MM.1S (cell line): ENCODE measurements at regions not wholly inside any gene's neighbourhood (a gene's known extent, or its start where the extent isn't known, plus 50 kb on each side); places are given as distances from the start of the nearest gene placed in this dataset.

ENCODE experiments used
- DNase-seq: peaks from one replicate; pipeline ENCODE4 v3.0.0-alpha.2; 2015
- H2AFZ ChIP-seq: fragments of 300-600 bp; sonication (generic); 2 replicates; pipeline ENCODE4 v1.6.0; 2016; ENCODE audit warnings: antibody characterized with exemption, low read length
- H3F3A ChIP-seq: fragments of 300-600 bp; sonication (generic); 2 replicates; pipeline ENCODE4 v1.6.1; 2016; ENCODE audit warnings: mild to moderate bottlenecking, antibody characterized with exemption, low read length, moderate library complexity, mixed read lengths; ENCODE audit not compliant: insufficient read depth
- H3K27ac ChIP-seq: fragments of 300-600 bp; sonication (generic); 2 replicates; pipeline ENCODE4 v1.5.1; 2016; ENCODE audit warnings: mild to moderate bottlenecking, low read length
- H3K27me3 ChIP-seq: fragments of 300-600 bp; sonication (generic); replicated peaks from 2 replicates; pipeline ENCODE4 v1.6.0; 2016; ENCODE audit warnings: low read length; ENCODE audit not compliant: insufficient read depth
- H3K36me3 ChIP-seq: fragments of 300-600 bp; sonication (generic); replicated peaks from 2 replicates; pipeline ENCODE4 v1.6.1; 2016; ENCODE audit warnings: mild to moderate bottlenecking, low read length, mixed read lengths; ENCODE audit not compliant: insufficient read depth
- H3K4me1 ChIP-seq: fragments of 300-600 bp; sonication (generic); 2 replicates; pipeline ENCODE4 v1.6.1; 2016; ENCODE audit warnings: low read length, mixed read lengths
- H3K4me2 ChIP-seq: fragments of 300-600 bp; sonication (generic); 2 replicates; pipeline ENCODE4 v1.6.0; 2016; ENCODE audit warnings: low read depth, low read length
- H3K4me3 ChIP-seq: fragments of 300-600 bp; sonication (generic); 2 replicates; pipeline ENCODE4 v1.5.1; 2016; ENCODE audit warnings: low read length, mixed read lengths
- H3K79me2 ChIP-seq: fragments of 300-600 bp; sonication (generic); 2 replicates; pipeline ENCODE4 v1.6.1; 2016; ENCODE audit warnings: mixed run types, low read length, mixed read lengths
- H3K9ac ChIP-seq: fragments of 300-600 bp; sonication (generic); 2 replicates; pipeline ENCODE4 v1.6.1; 2016; ENCODE audit warnings: low read length, mixed read lengths
- H3K9me2 ChIP-seq: fragments of 300-600 bp; sonication (generic); replicated peaks from 2 replicates; pipeline ENCODE4 v1.6.1; 2016; ENCODE audit warnings: mild to moderate bottlenecking, low read length, mixed read lengths; ENCODE audit not compliant: insufficient read depth
- H3K9me3 ChIP-seq: fragments of 300-600 bp; sonication (generic); replicated peaks from 2 replicates; pipeline ENCODE4 v1.6.1; 2016; ENCODE audit warnings: mild to moderate bottlenecking, low read length, mixed read lengths; ENCODE audit not compliant: insufficient read depth
- H4K20me1 ChIP-seq: fragments of 300-600 bp; sonication (generic); 2 replicates; pipeline ENCODE4 v1.6.1; 2016; ENCODE audit warnings: mild to moderate bottlenecking, low read length, moderate library complexity, mixed read lengths; ENCODE audit not compliant: insufficient read depth
- EZH2 ChIP-seq: fragments of 300-600 bp; sonication (generic); optimal IDR thresholded peaks from 2 replicates; pipeline ENCODE3; 2017; ENCODE audit warnings: low read depth, mild to moderate bottlenecking, antibody characterized with exemption, low read length, mixed read lengths
- EZH2phosphoT487 ChIP-seq: fragments of 300-600 bp; sonication (generic); IDR thresholded peaks from 2 replicates; pipeline ENCODE4 v1.6.1; 2018; ENCODE audit warnings: antibody characterized with exemption, low read length
- TF ChIP-seq, protein P1 (sequence below): fragments of 300-600 bp; sonication (generic); IDR thresholded peaks from 2 replicates; pipeline ENCODE4 v1.5.1; 2016; ENCODE audit warnings: antibody characterized with exemption, low read length, mixed read lengths

DNA sequence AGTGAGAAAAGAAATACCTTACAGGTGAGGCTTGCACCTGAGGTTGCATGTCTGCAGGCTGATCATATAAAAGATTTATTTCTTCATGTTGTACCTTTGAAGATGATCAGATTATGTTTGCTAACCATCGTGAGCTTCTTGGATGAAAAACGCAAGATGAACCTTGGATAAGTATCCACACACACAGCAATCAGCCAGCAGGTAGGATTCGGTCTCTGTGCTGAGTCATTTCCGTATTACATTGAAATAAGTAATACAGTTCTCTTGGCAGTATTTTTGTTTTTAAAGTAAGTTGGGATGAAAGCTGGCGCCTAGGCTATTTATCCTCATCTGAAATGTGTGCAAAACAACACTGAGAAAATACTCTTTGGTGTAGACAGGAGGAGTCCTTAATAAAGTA, 109.0 kb upstream of the PRKCQ start:
- H3K36me3 ChIP-seq: no peaks in the 10 kb centered on the region
- no peaks in the 10 kb centered on the region for H4K20me1 ChIP-seq
- no peaks in the 10 kb centered on the region for H3K4me1 ChIP-seq
- no peak overlapping the region for H3K27ac ChIP-seq
- H3K9me3 ChIP-seq: no peaks in the 10 kb centered on the region
- no peaks in the 10 kb centered on the region for H3F3A ChIP-seq
- no peaks in the 10 kb centered on the region for H3K27me3 ChIP-seq
- H3K9me2 ChIP-seq: no peaks in the 10 kb centered on the region
- H2AFZ ChIP-seq: no peak overlapping the region
- no peak overlapping the region for H3K9ac ChIP-seq
- no peak overlapping the region for H3K4me3 ChIP-seq
- no peak for DNase-seq
- no peaks in the 10 kb centered on the region for H3K79me2 ChIP-seq
- H3K4me2 ChIP-seq: no peak overlapping the region
- TF ChIP-seq, protein P1, sequence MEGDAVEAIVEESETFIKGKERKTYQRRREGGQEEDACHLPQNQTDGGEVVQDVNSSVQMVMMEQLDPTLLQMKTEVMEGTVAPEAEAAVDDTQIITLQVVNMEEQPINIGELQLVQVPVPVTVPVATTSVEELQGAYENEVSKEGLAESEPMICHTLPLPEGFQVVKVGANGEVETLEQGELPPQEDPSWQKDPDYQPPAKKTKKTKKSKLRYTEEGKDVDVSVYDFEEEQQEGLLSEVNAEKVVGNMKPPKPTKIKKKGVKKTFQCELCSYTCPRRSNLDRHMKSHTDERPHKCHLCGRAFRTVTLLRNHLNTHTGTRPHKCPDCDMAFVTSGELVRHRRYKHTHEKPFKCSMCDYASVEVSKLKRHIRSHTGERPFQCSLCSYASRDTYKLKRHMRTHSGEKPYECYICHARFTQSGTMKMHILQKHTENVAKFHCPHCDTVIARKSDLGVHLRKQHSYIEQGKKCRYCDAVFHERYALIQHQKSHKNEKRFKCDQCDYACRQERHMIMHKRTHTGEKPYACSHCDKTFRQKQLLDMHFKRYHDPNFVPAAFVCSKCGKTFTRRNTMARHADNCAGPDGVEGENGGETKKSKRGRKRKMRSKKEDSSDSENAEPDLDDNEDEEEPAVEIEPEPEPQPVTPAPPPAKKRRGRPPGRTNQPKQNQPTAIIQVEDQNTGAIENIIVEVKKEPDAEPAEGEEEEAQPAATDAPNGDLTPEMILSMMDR: no peak
- TF ChIP-seq EZH2 (no peak), EZH2phosphoT487 (no peak)

DNA sequence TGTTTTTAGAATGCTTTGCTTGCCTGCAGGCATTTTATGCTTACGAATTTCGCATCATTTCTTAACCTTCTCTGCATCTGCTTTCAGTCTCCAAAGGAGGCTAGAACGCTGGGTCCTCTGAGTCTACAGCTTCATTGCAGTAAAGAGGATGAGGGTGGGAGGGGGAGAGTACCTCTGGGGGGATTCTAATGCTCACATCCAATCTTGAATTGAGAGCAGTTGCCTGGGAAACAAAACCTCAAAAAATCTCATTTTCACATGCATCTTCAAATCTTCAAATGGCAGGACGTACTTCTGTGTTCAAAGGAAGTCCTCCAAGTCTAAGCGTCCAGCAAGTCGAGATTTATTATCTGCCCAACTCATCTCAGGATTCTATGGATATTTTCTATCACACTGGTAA, 100.7 kb upstream of the PRKCQ start:
- H2AFZ ChIP-seq: no peak overlapping the region

DNA sequence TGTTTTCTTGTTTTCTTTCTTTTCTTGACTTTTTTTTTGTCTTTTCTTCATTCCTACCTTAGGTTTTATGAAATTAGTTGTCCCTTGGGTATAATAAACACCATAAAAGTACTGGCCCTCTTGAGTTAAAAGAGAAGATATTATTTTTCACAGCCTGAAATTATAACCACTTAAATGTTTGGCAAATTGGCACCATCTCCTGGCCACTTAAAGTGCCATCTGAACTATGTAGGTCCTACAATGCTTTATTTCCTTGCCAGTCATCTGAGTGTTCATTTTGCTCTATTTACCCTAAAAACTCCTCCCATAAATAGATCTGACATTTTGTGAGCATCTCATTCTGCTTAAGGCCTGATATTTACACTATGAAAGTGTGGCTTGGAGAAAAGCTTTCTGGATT, 98.9 kb upstream of the PRKCQ start:
- Histone ChIP-seq H3K4me2 (no peak overlapping the region), H3K4me1 (0 out of 2 replicates have a peak, but pooled peaks cover 9% of the 10 kb centered on the region), H3K9me2 (no peaks in the 10 kb centered on the region), H3K9me3 (no peaks in the 10 kb centered on the region), H3K36me3 (no peaks in the 10 kb centered on the region), H3K79me2 (no peaks in the 10 kb centered on the region), H3K27me3 (no peaks in the 10 kb centered on the region), H4K20me1 (no peaks in the 10 kb centered on the region), H3K4me3 (no peak overlapping the region), H2AFZ (no peak overlapping the region), H3K9ac (no peak overlapping the region), H3K27ac (no peak overlapping the region), H3F3A (no peaks in the 10 kb centered on the region)
- TF ChIP-seq, protein P1: no peak; the same call in 1 of the 2 replicates
- no peak for TF ChIP-seq EZH2
- no peak for DNase-seq

More for the DNA sequence above, 100.7 kb upstream of the PRKCQ start:
- Histone ChIP-seq H4K20me1 (no peaks in the 10 kb centered on the region), H3K9me3 (no peaks in the 10 kb centered on the region), H3K79me2 (no peaks in the 10 kb centered on the region), H3K9me2 (no peaks in the 10 kb centered on the region), H3K4me2 (no peak overlapping the region), H3K27me3 (no peaks in the 10 kb centered on the region), H3K4me3 (no peak overlapping the region), H3F3A (no peaks in the 10 kb centered on the region), H3K4me1 (0 out of 2 replicates have a peak, but pooled peaks cover 3% of the 10 kb centered on the region), H3K36me3 (no peaks in the 10 kb centered on the region), H3K27ac (no peak overlapping the region), H3K9ac (no peak overlapping the region)
- DNase-seq: no peak
- no peak for TF ChIP-seq EZH2
- no peak for TF ChIP-seq EZH2phosphoT487
- TF ChIP-seq, protein P1: no peak
